ENCODE measurements at regions not wholly inside any gene's neighbourhood (a gene's known extent, or its start where the extent isn't known, plus 50 kb on each side); places are given as distances from the start of the nearest gene placed in this dataset.

DNA sequence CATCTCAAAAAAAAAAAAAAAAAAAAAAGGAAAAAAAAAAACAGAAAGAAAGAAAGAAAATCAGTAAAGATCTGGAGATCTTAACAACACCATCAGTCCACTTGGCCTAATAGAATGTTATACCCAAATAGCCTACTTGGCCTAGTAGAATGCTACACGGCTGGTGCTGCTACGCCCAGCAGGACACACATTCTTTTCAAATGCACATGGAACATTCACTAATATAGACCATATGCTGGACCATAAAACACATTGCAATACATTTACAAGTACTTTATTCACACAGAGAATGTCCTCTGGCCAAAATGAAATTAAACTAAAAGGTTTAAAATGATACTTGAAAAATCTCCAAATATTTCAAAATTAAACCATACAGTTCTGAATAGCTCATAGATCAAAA lies 80.0 kb upstream of the TNFAIP3 start:
- TF ChIP-seq SIN3A (IDR thresholded peaks at IDR 0.05; ENCODE audit: borderline replicate concordance, low read depth, low read length) (no peak), NRF1 (IDR thresholded peaks at IDR 0.05; ENCODE audit: low read depth, low read length) (no peak), RFX5 (IDR thresholded peaks at IDR 0.05; ENCODE audit: low read length) (no peak), RAD21 (IDR thresholded peaks at IDR 0.05; ENCODE audit: low read length) (no peak), POLR2AphosphoS5 (IDR thresholded peaks at IDR 0.05; ENCODE audit: low read depth, low read length) (no peak), MXI1 (IDR thresholded peaks at IDR 0.05; ENCODE audit: low read depth, low read length) (no peak), TEAD4 (IDR thresholded peaks at IDR 0.05; ENCODE audit: borderline replicate concordance, insufficient read depth) (no peak), ELF1 (IDR thresholded peaks at IDR 0.05) (no peak)
- TF ChIP-seq, protein P1, sequence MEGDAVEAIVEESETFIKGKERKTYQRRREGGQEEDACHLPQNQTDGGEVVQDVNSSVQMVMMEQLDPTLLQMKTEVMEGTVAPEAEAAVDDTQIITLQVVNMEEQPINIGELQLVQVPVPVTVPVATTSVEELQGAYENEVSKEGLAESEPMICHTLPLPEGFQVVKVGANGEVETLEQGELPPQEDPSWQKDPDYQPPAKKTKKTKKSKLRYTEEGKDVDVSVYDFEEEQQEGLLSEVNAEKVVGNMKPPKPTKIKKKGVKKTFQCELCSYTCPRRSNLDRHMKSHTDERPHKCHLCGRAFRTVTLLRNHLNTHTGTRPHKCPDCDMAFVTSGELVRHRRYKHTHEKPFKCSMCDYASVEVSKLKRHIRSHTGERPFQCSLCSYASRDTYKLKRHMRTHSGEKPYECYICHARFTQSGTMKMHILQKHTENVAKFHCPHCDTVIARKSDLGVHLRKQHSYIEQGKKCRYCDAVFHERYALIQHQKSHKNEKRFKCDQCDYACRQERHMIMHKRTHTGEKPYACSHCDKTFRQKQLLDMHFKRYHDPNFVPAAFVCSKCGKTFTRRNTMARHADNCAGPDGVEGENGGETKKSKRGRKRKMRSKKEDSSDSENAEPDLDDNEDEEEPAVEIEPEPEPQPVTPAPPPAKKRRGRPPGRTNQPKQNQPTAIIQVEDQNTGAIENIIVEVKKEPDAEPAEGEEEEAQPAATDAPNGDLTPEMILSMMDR (IDR thresholded peaks at IDR 0.05) = no peak
- TF ChIP-seq, protein P2, sequence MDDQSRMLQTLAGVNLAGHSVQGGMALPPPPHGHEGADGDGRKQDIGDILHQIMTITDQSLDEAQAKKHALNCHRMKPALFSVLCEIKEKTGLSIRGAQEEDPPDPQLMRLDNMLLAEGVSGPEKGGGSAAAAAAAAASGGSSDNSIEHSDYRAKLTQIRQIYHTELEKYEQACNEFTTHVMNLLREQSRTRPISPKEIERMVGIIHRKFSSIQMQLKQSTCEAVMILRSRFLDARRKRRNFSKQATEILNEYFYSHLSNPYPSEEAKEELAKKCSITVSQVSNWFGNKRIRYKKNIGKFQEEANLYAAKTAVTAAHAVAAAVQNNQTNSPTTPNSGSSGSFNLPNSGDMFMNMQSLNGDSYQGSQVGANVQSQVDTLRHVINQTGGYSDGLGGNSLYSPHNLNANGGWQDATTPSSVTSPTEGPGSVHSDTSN (IDR thresholded peaks at IDR 0.05) = no peak
- TF ChIP-seq, protein P3, sequence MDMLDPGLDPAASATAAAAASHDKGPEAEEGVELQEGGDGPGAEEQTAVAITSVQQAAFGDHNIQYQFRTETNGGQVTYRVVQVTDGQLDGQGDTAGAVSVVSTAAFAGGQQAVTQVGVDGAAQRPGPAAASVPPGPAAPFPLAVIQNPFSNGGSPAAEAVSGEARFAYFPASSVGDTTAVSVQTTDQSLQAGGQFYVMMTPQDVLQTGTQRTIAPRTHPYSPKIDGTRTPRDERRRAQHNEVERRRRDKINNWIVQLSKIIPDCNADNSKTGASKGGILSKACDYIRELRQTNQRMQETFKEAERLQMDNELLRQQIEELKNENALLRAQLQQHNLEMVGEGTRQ (IDR thresholded peaks at IDR 0.05; ENCODE audit: borderline replicate concordance, low read depth, low read length) = no peak

Data from SK-N-SH (cell line).